Caco-2 (cell line): ENCODE measurements at regions not wholly inside any gene's neighbourhood (a gene's known extent, or its start where the extent isn't known, plus 50 kb on each side); places are given as distances from the start of the nearest gene placed in this dataset.

Source experiments
- BruUV-seq: library from RNA; stranded (reverse); fragments of 400-500 nt; replicated peaks from 2 replicates; lab custom pipeline; 2021; lab: Mats Ljungman, UMichigan
- CTCF ChIA-PET: fragments of 300-600 bp; sonication (Branson Sonifier 250); formaldehyde crosslinking; loops from one replicate; lab custom pipeline; 2022; ENCODE audit warnings: antibody characterized with exemption; lab: Charles Lee
- POLR2A ChIA-PET: fragments of 300-600 bp; sonication (Branson Sonifier 250); formaldehyde crosslinking; loops from one replicate; lab custom pipeline; 2022; ENCODE audit warnings: antibody characterized with exemption; lab: Charles Lee
- DNase-seq, 2 experiments: peaks; one replicate each; pipeline versions ENCODE4 v3.0.0 to v3.0.0-alpha.2; 2020 to 2022
- H3K27me3 ChIP-seq: replicated peaks from 2 replicates; pipeline ENCODE4 v1.6.0; 2011; ENCODE audit warnings: low read length; ENCODE audit not compliant: control insufficient read depth, insufficient read depth
- H3K36me3 ChIP-seq: 2 replicates; pipeline ENCODE4 v1.5.1; 2011; ENCODE audit warnings: low read length; ENCODE audit not compliant: control insufficient read depth, insufficient read depth
- H3K4me1 ChIP-seq: fragments of 250-450 bp; sonication (Bioruptor Pico); 2 replicates; pipeline ENCODE4 v1.5.1; 2020; ENCODE audit warnings: mild to moderate bottlenecking
- H3K4me3 ChIP-seq: 2 replicates; pipeline ENCODE4 v1.5.1; 2011; ENCODE audit warnings: low read depth, mild to moderate bottlenecking, control low read depth, low read length
- H3K9me3 ChIP-seq: fragments of 250-450 bp; sonication (Bioruptor Pico); 2 replicates; pipeline ENCODE4 v1.5.1; 2020; ENCODE audit warnings: mild to moderate bottlenecking, moderate library complexity
- H3K27ac Mint-ChIP-seq: one replicate; pipeline ENCODE4 v1.8.0; 2022; ENCODE audit warnings: mixed read lengths; ENCODE audit not compliant: unreplicated experiment
- H3K27me3 Mint-ChIP-seq: one replicate; pipeline ENCODE4 v1.8.0; 2022; ENCODE audit warnings: mixed read lengths; ENCODE audit not compliant: insufficient read depth, unreplicated experiment
- H3K36me3 Mint-ChIP-seq: one replicate; pipeline ENCODE4 v1.8.0; 2022; ENCODE audit warnings: mild to moderate bottlenecking, mixed read lengths; ENCODE audit not compliant: insufficient read depth, unreplicated experiment
- H3K4me1 Mint-ChIP-seq: one replicate; pipeline ENCODE4 v1.8.0; 2022; ENCODE audit warnings: low read depth, mixed read lengths; ENCODE audit not compliant: unreplicated experiment
- H3K4me3 Mint-ChIP-seq: one replicate; pipeline ENCODE4 v1.8.0; 2022; ENCODE audit warnings: mild to moderate bottlenecking, moderate library complexity, mixed read lengths; ENCODE audit not compliant: unreplicated experiment
- H3K9me3 Mint-ChIP-seq: one replicate; pipeline ENCODE4 v1.8.0; 2022; ENCODE audit warnings: mixed read lengths; ENCODE audit not compliant: unreplicated experiment
- intact Hi-C: fragments of 100-400 bp; cut with micrococcal nuclease; formaldehyde crosslinking; loops from one replicate; pipeline ENCODE4 v1.10.0; 2022; ENCODE audit not compliant: unreplicated experiment
- TF ChIP-seq, protein P1 (sequence below), 2 experiments: fragments of 200-600 bp in 1 of 2; IDR thresholded peaks; 1 replicate in 1 of 2; 2 replicates in 1 of 2; pipeline versions ENCODE4 v1.5.1 to v1.8.0; 2011 to 2022; ENCODE audit warnings: antibody characterized with exemption in 1 of 2, control low read depth in 1 of 2, inconsistent platforms in 1 of 2, low read depth in 1 of 2, low read length in 1 of 2, mild to moderate bottlenecking in 1 of 2, moderate library complexity in 1 of 2; ENCODE audit not compliant: insufficient read depth in 1 of 2, severe bottlenecking in 1 of 2, unreplicated experiment in 1 of 2

DNA sequence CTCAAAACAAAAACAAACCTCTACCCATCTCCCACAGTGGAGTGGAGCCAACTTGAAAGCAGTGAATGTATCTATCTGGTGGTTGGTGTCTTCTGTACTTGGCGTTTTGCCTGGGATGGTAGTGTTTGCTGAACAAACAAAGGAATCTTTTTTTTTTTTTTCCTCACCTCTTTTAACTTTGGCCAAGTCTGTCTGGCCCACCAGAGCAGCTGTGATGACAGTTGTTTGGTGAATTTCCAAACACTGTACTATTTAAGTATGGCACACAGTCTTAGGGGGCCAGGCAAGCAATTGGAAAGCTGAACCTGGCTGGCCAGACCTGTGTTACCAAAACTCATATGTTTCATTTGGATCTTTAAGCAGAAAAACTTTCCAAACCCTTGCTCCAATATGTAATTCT lies 101.8 kb upstream of the CDH13 start:
- TF ChIP-seq, protein P1, sequence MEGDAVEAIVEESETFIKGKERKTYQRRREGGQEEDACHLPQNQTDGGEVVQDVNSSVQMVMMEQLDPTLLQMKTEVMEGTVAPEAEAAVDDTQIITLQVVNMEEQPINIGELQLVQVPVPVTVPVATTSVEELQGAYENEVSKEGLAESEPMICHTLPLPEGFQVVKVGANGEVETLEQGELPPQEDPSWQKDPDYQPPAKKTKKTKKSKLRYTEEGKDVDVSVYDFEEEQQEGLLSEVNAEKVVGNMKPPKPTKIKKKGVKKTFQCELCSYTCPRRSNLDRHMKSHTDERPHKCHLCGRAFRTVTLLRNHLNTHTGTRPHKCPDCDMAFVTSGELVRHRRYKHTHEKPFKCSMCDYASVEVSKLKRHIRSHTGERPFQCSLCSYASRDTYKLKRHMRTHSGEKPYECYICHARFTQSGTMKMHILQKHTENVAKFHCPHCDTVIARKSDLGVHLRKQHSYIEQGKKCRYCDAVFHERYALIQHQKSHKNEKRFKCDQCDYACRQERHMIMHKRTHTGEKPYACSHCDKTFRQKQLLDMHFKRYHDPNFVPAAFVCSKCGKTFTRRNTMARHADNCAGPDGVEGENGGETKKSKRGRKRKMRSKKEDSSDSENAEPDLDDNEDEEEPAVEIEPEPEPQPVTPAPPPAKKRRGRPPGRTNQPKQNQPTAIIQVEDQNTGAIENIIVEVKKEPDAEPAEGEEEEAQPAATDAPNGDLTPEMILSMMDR (IDR thresholded peaks at IDR 0.05; ENCODE audit: insufficient read depth in 1 of 2, low read depth in 1 of 2, low read length in 1 of 2, severe bottlenecking in 1 of 2, unreplicated experiment in 1 of 2), result no peak
- no TSS peak for BruUV-seq
- Mint-ChIP-seq H3K27me3 (no peaks in the 10 kb centered on the region), H3K36me3 (no peaks in the 10 kb centered on the region), H3K4me1 (no peaks in the 10 kb centered on the region), H3K4me3 (no peak overlapping the region), H3K27ac (no peak overlapping the region), H3K9me3 (peaks cover 9% of the 10 kb centered on the region)
- CTCF ChIA-PET, result no interaction called here
- intact Hi-C loops, result no loop called here
- DNase-seq, result no peak
- H3K4me3 ChIP-seq, result no peak overlapping the region
- H3K9me3 ChIP-seq, result peaks cover 3% of the 10 kb centered on the region; the same call in 1 of the 2 replicates
- POLR2A ChIA-PET, result no interaction called here
- no peaks in the 10 kb centered on the region for H3K36me3 ChIP-seq
- no peaks in the 10 kb centered on the region for H3K4me1 ChIP-seq
- H3K27me3 ChIP-seq, result no peaks in the 10 kb centered on the region

DNA sequence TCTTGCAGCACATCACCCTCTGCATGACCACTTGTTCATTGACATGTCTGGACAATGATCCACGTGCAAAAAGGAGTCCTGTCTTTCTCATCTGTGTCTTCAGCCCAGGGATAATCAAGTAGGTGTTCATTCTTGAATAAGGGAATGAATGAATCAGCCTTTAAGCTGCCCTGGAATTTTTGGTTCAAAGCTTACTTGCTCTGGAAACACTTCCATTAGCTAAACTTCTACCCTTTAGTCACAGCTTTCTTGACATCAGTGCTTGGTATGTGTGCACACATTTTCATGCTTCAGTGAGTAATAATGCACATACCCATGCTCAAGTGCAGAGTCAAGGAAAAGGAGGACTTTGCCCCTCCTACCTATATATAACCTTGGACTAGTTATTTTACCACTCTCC lies 103.0 kb upstream of the CDH13 start:
- Histone ChIP-seq H3K4me3 (no peak overlapping the region), H3K36me3 (no peaks in the 10 kb centered on the region), H3K9me3 (peaks cover 3% of the 10 kb centered on the region; the same call in 1 of the 2 replicates), H3K27me3 (no peaks in the 10 kb centered on the region), H3K4me1 (no peaks in the 10 kb centered on the region)
- TF ChIP-seq, protein P1 (IDR thresholded peaks at IDR 0.05; ENCODE audit: insufficient read depth in 1 of 2, low read depth in 1 of 2, low read length in 1 of 2, severe bottlenecking in 1 of 2, unreplicated experiment in 1 of 2), result no peak
- ChIA-PET CTCF (no interaction called here), POLR2A (no interaction called here)
- H3K9me3 Mint-ChIP-seq, result peaks cover 8% of the 10 kb centered on the region
- no peak overlapping the region for H3K4me3 Mint-ChIP-seq
- no peaks in the 10 kb centered on the region for H3K36me3 Mint-ChIP-seq
- no peak for DNase-seq
- H3K4me1 Mint-ChIP-seq, result peaks cover 6% of the 10 kb centered on the region
- intact Hi-C loops, result no loop called here
- no TSS peak for BruUV-seq
- H3K27ac Mint-ChIP-seq, result no peak overlapping the region
- H3K27me3 Mint-ChIP-seq, result no peaks in the 10 kb centered on the region

DNA sequence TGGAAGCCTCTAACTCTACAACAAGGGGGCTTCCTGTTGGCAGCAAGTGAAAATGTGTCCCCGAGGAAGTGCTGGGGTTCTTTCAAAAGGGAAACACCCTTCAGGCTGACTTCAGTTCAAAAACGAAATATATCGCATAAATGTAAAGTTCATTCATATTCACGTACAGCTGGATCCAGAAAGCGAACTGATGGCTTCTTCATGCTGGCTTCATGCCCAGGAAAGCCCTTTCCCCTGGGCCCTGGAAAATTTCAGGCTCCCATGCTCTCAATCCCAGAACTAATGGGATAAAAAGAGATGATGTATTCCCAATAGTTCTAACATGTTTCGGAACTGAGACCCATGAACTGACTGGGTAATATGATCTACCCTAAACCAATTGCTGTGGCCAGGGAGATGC lies 104.7 kb upstream of the CDH13 start:
- H3K36me3 ChIP-seq, result no peaks in the 10 kb centered on the region
- no TSS peak for BruUV-seq
- POLR2A ChIA-PET, result no interaction called here
- DNase-seq, result no peak
- peaks cover 6% of the 10 kb centered on the region for H3K4me1 Mint-ChIP-seq
- H3K9me3 ChIP-seq, result no peaks in the 10 kb centered on the region
- H3K27me3 Mint-ChIP-seq, result no peaks in the 10 kb centered on the region
- TF ChIP-seq, protein P1 (IDR thresholded peaks at IDR 0.05; ENCODE audit: insufficient read depth in 1 of 2, low read depth in 1 of 2, low read length in 1 of 2, severe bottlenecking in 1 of 2, unreplicated experiment in 1 of 2), result no peak
- CTCF ChIA-PET, result no interaction called here
- H3K36me3 Mint-ChIP-seq, result no peaks in the 10 kb centered on the region
- H3K27me3 ChIP-seq, result no peaks in the 10 kb centered on the region
- no peaks in the 10 kb centered on the region for H3K4me1 ChIP-seq
- H3K4me3 ChIP-seq, result no peak overlapping the region
- no peak overlapping the region for H3K4me3 Mint-ChIP-seq
- intact Hi-C loops, result no loop called here
- no peaks in the 10 kb centered on the region for H3K9me3 Mint-ChIP-seq
- H3K27ac Mint-ChIP-seq, result no peak overlapping the region
